WTC11 (cell line): ENCODE measurements at regions not wholly inside any gene's neighbourhood (a gene's known extent, or its start where the extent isn't known, plus 50 kb on each side); places are given as distances from the start of the nearest gene placed in this dataset.

ENCODE experiments used
- CTCF ChIP-seq: fragments of 200-600 bp; IDR thresholded peaks from 2 replicates; pipeline ENCODE4 v1.8.0; 2022; ENCODE audit warnings: antibody characterized with exemption
- FOXK1 ChIP-seq: sonication (generic); formaldehyde crosslinking; IDR thresholded peaks from 2 replicates; pipeline ENCODE4 v1.8.0; 2022; ENCODE audit warnings: mild to moderate bottlenecking, moderate library complexity, missing genetic modification reagents
- TF ChIP-seq, protein P1 (sequence below): sonication (generic); formaldehyde crosslinking; IDR thresholded peaks from 2 replicates; pipeline ENCODE4 v1.8.0; 2022; ENCODE audit warnings: mild to moderate bottlenecking, missing genetic modification reagents

- TF ChIP-seq, protein P1, sequence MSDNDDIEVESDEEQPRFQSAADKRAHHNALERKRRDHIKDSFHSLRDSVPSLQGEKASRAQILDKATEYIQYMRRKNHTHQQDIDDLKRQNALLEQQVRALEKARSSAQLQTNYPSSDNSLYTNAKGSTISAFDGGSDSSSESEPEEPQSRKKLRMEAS (CRISPR knock-in tag) = no peak
- TF ChIP-seq CTCF (peak; percentile 78), FOXK1 (CRISPR knock-in tag) (no peak)
Measured at GRCh38 chr7:67371429-67372305, 375.0 kb downstream of the TYW1 start.
